HepG2 (cell line): ENCODE measurements at regions not wholly inside any gene's neighbourhood (a gene's known extent, or its start where the extent isn't known, plus 50 kb on each side); places are given as distances from the start of the nearest gene placed in this dataset.

Experiments used
- ATAC-seq: fragments of 200-7000 bp; cut with Tn5 transposase; 3 replicates; pipeline ENCODE4 v1.9.1; 2020; ENCODE audit warnings: mild to moderate bottlenecking, moderate library complexity
- BruUV-seq: library from RNA; stranded (reverse); fragments of 400-500 nt; replicated peaks from 2 replicates; lab custom pipeline; 2021; lab: Mats Ljungman, UMichigan
- CTCF ChIA-PET: fragments of 300-600 bp; formaldehyde crosslinking; extraction: SDS; loops from one replicate; lab custom pipeline; 2021; ENCODE audit warnings: low total read pairs, inconsistent platforms, low intra/inter-chr PET ratio; lab: Yijun Ruan, JAX
- POLR2A ChIA-PET: fragments of 350-600 bp; sonication (Branson Sonifier 250); formaldehyde crosslinking; loops from one replicate; lab custom pipeline; 2020; ENCODE audit warnings: antibody characterized with exemption, inconsistent platforms; lab: Yijun Ruan, JAX
- DNase-seq: peaks from one replicate; pipeline ENCODE4 v3.0.0-alpha.2; 2015; ENCODE audit warnings: low spot score
- FAIRE-seq: peaks from 3 replicates; lab custom pipeline; 2011; peaks lifted over from hg19 to GRCh38; lab: Jason Lieb, UNC
- H2AFZ ChIP-seq: one replicate; pipeline ENCODE4 v1.6.1; 2011; ENCODE audit warnings: low read length, inconsistent platforms
- H3K27ac ChIP-seq: fragments of 300-600 bp; 3 replicates; pipeline ENCODE4 v1.8.0; 2011; ENCODE audit warnings: mixed run types, mild to moderate bottlenecking, mixed read lengths, low read length, inconsistent platforms; ENCODE audit not compliant: insufficient read depth; ENCODE audit errors: extremely low read length
- H3K27me3 ChIP-seq, 2 experiments: fragments of 200-600 bp in 1 of 2; 2 replicates in 1 of 2; 3 replicates in 1 of 2; pipeline versions ENCODE4 v1.6.0 to v1.8.0; 2011; ENCODE audit warnings: low read length in 2 of 2, mild to moderate bottlenecking in 2 of 2, moderate library complexity in 2 of 2, inconsistent platforms in 1 of 2; ENCODE audit not compliant: insufficient read depth in 2 of 2, control insufficient read depth in 1 of 2
- H3K36me3 ChIP-seq, 2 experiments: fragments of 200-600 bp in 1 of 2; replicated peaks in 1 of 2; 2 replicates in 1 of 2; 3 replicates in 1 of 2; pipeline versions ENCODE4 v1.5.1 to v1.8.0; 2011; ENCODE audit warnings: low read length in 2 of 2, inconsistent platforms in 1 of 2; ENCODE audit not compliant: insufficient read depth in 2 of 2, control insufficient read depth in 1 of 2
- H3K4me1 ChIP-seq: 2 replicates; pipeline ENCODE4 v1.5.1; 2012; ENCODE audit warnings: low read length, inconsistent platforms; ENCODE audit not compliant: insufficient read depth
- H3K4me2 ChIP-seq: 2 replicates; pipeline ENCODE4 v1.6.0; 2011; ENCODE audit warnings: low read depth, low read length, inconsistent platforms
- H3K4me3 ChIP-seq, 3 experiments: fragments of 200-600 bp in 1 of 3; sonication (generic), shearing (Covaris generic) in 1 of 3; replicated peaks in 1 of 3; 2 replicates each; pipeline ENCODE4 v1.5.1; 2011 to 2016; ENCODE audit warnings: low read length in 3 of 3, inconsistent platforms in 2 of 3, low read depth in 2 of 3, mild to moderate bottlenecking in 2 of 3, control low read depth in 1 of 3, mixed read lengths in 1 of 3; ENCODE audit not compliant: insufficient read depth in 1 of 3
- H3K79me2 ChIP-seq: one replicate; pipeline ENCODE4 v1.6.1; 2011; ENCODE audit warnings: low read length, inconsistent platforms; ENCODE audit not compliant: insufficient read depth
- H3K9ac ChIP-seq: 2 replicates; pipeline ENCODE4 v1.6.0; 2011; ENCODE audit warnings: mild to moderate bottlenecking, low read depth, low read length, inconsistent platforms; ENCODE audit not compliant: insufficient read depth
- H3K9me3 ChIP-seq: 2 replicates; pipeline ENCODE4 v1.5.1; 2012; ENCODE audit warnings: mild to moderate bottlenecking, low read length
- H4K20me1 ChIP-seq: 2 replicates; pipeline ENCODE4 v1.6.0; 2011; ENCODE audit warnings: inconsistent platforms, mild to moderate bottlenecking, low read length, moderate library complexity; ENCODE audit not compliant: insufficient read depth
- NFYC ChIP-seq: IDR thresholded peaks from 2 replicates; pipeline ENCODE4 v1.6.1; 2016; ENCODE audit warnings: missing genetic modification reagents, missing compliant biosample characterization
- RAD51 ChIP-seq: fragments of 450-650 bp; IDR thresholded peaks from 2 replicates; pipeline ENCODE4 v1.6.1; 2016; ENCODE audit warnings: borderline replicate concordance
- SRSF9 ChIP-seq: fragments of 200-400 bp; formaldehyde crosslinking; IDR thresholded peaks from 2 replicates; pipeline ENCODE4 v1.6.1; 2018; ENCODE audit warnings: borderline replicate concordance, mild to moderate bottlenecking, low read depth, low read length; ENCODE audit not compliant: insufficient read depth, poor library complexity, severe bottlenecking
- ZNF572 ChIP-seq: sonication (generic); formaldehyde crosslinking; IDR thresholded peaks from 2 replicates; pipeline ENCODE4 v1.5.1; 2020; ENCODE audit warnings: mild to moderate bottlenecking, missing genetic modification reagents
- WGBS: methylation state at CpG from one replicate; pipeline ENCODE4 v1.1.6; 2017; ENCODE audit warnings: low lambda C conversion rate; 5-methylcytosine and 5-hydroxymethylcytosine counted together
- in situ Hi-C: cut with HindIII; loops from 2 replicates; pipeline ENCODE4 v1.10.0; 2017; ENCODE audit warnings: low pct_unique_long_range_greater_than_20kb; ENCODE audit not compliant: extremely low pct_ligation_motif_present
- intact Hi-C: fragments of 100-400 bp; cut with micrococcal nuclease; formaldehyde crosslinking; loops from one replicate; pipeline ENCODE4 v1.10.0; 2022; ENCODE audit not compliant: unreplicated experiment
- TF ChIP-seq, protein P1 (sequence below), 2 experiments: sonication (generic) in 1 of 2; formaldehyde crosslinking in 1 of 2; IDR thresholded peaks; 2 replicates each; pipeline versions ENCODE4 v1.5.1 to v1.6.1; 2011 to 2020; ENCODE audit warnings: borderline replicate concordance in 1 of 2, low read depth in 1 of 2, low read length in 1 of 2, mild to moderate bottlenecking in 1 of 2, missing genetic modification reagents in 1 of 2, moderate library complexity in 1 of 2
- TF ChIP-seq, protein P2 (sequence below): sonication (generic); formaldehyde crosslinking; IDR thresholded peaks from 2 replicates; pipeline ENCODE4 v1.8.0; 2022; ENCODE audit warnings: low read depth, missing genetic modification reagents

DNA sequence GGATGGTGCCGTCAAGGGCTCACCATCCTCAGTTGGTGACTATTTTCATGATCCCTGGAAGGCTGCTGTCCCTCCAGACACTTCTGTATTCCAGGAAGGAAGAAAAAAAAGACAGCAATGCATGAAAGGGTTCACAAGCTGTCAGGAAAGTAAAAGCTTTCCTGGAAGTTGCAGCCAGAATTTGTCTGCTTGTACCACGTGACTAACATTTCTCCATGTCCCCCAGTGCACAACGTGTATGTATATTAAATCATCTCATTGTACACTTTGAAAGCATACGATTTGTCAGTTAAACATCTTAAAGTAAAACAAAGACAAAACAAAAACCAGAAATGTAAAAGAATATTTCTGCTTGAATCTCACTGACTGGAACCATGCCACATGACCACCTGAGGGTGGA lies 127.4 kb upstream of the CLNK start:
- no peak overlapping the region for H3K9ac ChIP-seq
- no peaks in the 10 kb centered on the region for H4K20me1 ChIP-seq
- H3K4me2 ChIP-seq: no peak overlapping the region
- H3K79me2 ChIP-seq: no peaks in the 10 kb centered on the region
- POLR2A ChIA-PET: no interaction called here
- no TSS peak for BruUV-seq
- 1% methylated on average over 4 of the region's 4 CpGs for WGBS
- intact Hi-C loops (no loop called here), in situ Hi-C loops (no loop called here)
- FAIRE-seq: no peak
- peaks cover 44% of the 10 kb centered on the region for H3K9me3 ChIP-seq
- no peaks in the 10 kb centered on the region for H3K36me3 ChIP-seq
- DNase-seq: no peak
- peak; percentile 63; the same call in 1 of the 2 replicates for TF ChIP-seq RAD51
- TF ChIP-seq SRSF9: no peak
- TF ChIP-seq, protein P1, sequence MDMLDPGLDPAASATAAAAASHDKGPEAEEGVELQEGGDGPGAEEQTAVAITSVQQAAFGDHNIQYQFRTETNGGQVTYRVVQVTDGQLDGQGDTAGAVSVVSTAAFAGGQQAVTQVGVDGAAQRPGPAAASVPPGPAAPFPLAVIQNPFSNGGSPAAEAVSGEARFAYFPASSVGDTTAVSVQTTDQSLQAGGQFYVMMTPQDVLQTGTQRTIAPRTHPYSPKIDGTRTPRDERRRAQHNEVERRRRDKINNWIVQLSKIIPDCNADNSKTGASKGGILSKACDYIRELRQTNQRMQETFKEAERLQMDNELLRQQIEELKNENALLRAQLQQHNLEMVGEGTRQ (IDR thresholded peaks at IDR 0.05; ENCODE audit: low read depth, low read length): peak; percentile 60
- TF ChIP-seq, protein P1 (CRISPR knock-in tag; IDR thresholded peaks at IDR 0.05; ENCODE audit: borderline replicate concordance): no peak
- no peak overlapping the region for H2AFZ ChIP-seq
- no peaks in the 10 kb centered on the region for H3K4me1 ChIP-seq
- H3K27me3 ChIP-seq: no peaks in the 10 kb centered on the region
- H3K4me3 ChIP-seq: no peak overlapping the region
- H3K27ac ChIP-seq: no peak overlapping the region
- CTCF ChIA-PET: no interaction called here
- ATAC-seq: no peak

DNA sequence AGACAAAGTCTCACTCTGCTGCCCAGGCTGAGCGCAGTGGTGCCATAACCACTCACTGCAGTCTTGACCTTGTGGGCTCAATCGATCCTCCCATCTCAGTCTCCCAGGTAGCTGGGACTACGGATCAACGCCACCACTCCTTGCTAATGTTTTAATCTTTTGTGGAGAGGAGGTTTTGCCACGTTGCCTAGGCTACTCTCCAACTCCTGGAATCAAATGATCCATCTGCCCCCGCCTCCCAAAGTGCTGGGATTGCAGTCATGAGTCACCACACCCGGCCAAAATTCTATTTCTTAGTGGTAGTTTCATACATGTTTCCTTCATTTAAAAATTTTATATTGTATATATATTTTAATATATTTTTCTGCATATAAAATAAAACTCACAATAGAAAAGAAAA lies 125.8 kb upstream of the CLNK start:
- Histone ChIP-seq H3K79me2 (no peaks in the 10 kb centered on the region), H4K20me1 (no peaks in the 10 kb centered on the region), H3K36me3 (no peaks in the 10 kb centered on the region), H3K4me2 (no peak overlapping the region), H3K27ac (no peak overlapping the region), H3K9me3 (peaks cover 50% of the 10 kb centered on the region), H3K4me3 (no peak overlapping the region), H2AFZ (no peak overlapping the region), H3K27me3 (no peaks in the 10 kb centered on the region), H3K4me1 (no peaks in the 10 kb centered on the region)
- DNase-seq: no peak
- no peak for ATAC-seq
- intact Hi-C loops: no loop called here
- no TSS peak for BruUV-seq
- WGBS: 5% methylated on average over 7 of the region's 7 CpGs
- POLR2A ChIA-PET: no interaction called here
- no peak for FAIRE-seq
- TF ChIP-seq ZNF572 (CRISPR knock-in tag): no peak
- TF ChIP-seq NFYC (CRISPR knock-in tag): no peak
- TF ChIP-seq, protein P2, sequence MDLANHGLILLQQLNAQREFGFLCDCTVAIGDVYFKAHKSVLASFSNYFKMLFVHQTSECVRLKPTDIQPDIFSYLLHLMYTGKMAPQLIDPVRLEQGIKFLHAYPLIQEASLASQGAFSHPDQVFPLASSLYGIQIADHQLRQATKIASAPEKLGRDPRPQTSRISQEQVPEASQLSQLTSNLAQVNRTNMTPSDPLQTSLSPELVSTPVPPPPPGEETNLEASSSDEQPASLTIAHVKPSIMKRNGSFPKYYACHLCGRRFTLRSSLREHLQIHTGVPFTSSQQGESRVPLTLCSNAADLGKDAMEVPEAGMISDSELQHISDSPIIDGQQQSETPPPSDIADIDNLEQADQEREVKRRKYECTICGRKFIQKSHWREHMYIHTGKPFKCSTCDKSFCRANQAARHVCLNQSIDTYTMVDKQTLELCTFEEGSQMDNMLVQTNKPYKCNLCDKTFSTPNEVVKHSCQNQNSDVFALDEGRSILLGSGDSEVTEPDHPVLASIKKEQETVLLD (CRISPR knock-in tag): no peak
- TF ChIP-seq, all 625 proteins: peak for 0
- in situ Hi-C loops: no loop called here
- no peak overlapping the region for H3K9ac ChIP-seq
- CTCF ChIA-PET: no interaction called here
